HepG2 (cell line): ENCODE measurements at regions not wholly inside any gene's neighbourhood (a gene's known extent, or its start where the extent isn't known, plus 50 kb on each side); places are given as distances from the start of the nearest gene placed in this dataset.

Source experiments
- CENPBD1 ChIP-seq: sonication (generic); formaldehyde crosslinking; IDR thresholded peaks from 2 replicates; pipeline ENCODE4 v1.8.0; 2022; ENCODE audit warnings: missing genetic modification reagents, low read depth, mild to moderate bottlenecking, borderline replicate concordance
- CHD4 ChIP-seq: fragments of 200-600 bp; sonication (generic); IDR thresholded peaks from 2 replicates; pipeline ENCODE4 v1.7.0; 2017; ENCODE audit warnings: mild to moderate bottlenecking, low read length, borderline replicate concordance
- DMAP1 ChIP-seq: IDR thresholded peaks from 2 replicates; pipeline ENCODE4 v1.6.1; 2016
- HES4 ChIP-seq: sonication (generic); formaldehyde crosslinking; IDR thresholded peaks from 2 replicates; pipeline ENCODE4 v1.9.0; 2021; ENCODE audit warnings: mild to moderate bottlenecking, missing genetic modification reagents, borderline replicate concordance
- KMT2A ChIP-seq: sonication (generic); formaldehyde crosslinking; IDR thresholded peaks from 2 replicates; pipeline ENCODE4 v1.4.0; 2020; ENCODE audit warnings: missing genetic modification reagents
- MLX ChIP-seq: IDR thresholded peaks from 2 replicates; pipeline ENCODE4 v1.6.1; 2016
- PATZ1 ChIP-seq: sonication (generic); formaldehyde crosslinking; IDR thresholded peaks from 2 replicates; pipeline ENCODE4 v1.4.0; 2020; ENCODE audit warnings: missing genetic modification reagents
- PAX8 ChIP-seq: sonication (generic); formaldehyde crosslinking; IDR thresholded peaks from 2 replicates; pipeline ENCODE4 v1.8.0; 2022; ENCODE audit warnings: mild to moderate bottlenecking, missing genetic modification reagents, borderline replicate concordance
- ZBTB21 ChIP-seq: sonication (generic); formaldehyde crosslinking; IDR thresholded peaks from 2 replicates; pipeline ENCODE4 v1.4.0; 2020; ENCODE audit warnings: missing genetic modification reagents
- ZBTB8A ChIP-seq: sonication (generic); formaldehyde crosslinking; IDR thresholded peaks from 2 replicates; pipeline ENCODE4 v1.4.0; 2020; ENCODE audit warnings: mild to moderate bottlenecking, low read depth, missing genetic modification reagents, borderline replicate concordance
- ZNF484 ChIP-seq: sonication (generic); formaldehyde crosslinking; IDR thresholded peaks from 2 replicates; pipeline ENCODE4 v1.5.1; 2020; ENCODE audit warnings: mild to moderate bottlenecking, low read depth, missing genetic modification reagents, borderline replicate concordance
- ZNF552 ChIP-seq: sonication (generic); formaldehyde crosslinking; IDR thresholded peaks from 2 replicates; pipeline ENCODE4 v1.9.0; 2022; ENCODE audit warnings: missing genetic modification reagents, mild to moderate bottlenecking, borderline replicate concordance
- ZNF687 ChIP-seq: sonication (generic); formaldehyde crosslinking; IDR thresholded peaks from 2 replicates; pipeline ENCODE4 v1.5.1; 2020; ENCODE audit warnings: mild to moderate bottlenecking, missing genetic modification reagents, moderate library complexity
- ZNF746 ChIP-seq: sonication (generic); formaldehyde crosslinking; IDR thresholded peaks from 2 replicates; pipeline ENCODE4 v1.8.0; 2022; ENCODE audit warnings: mild to moderate bottlenecking, missing genetic modification reagents
- TF ChIP-seq, protein P1 (sequence below): sonication (generic); formaldehyde crosslinking; IDR thresholded peaks from 2 replicates; pipeline ENCODE4 v1.4.0; 2020; ENCODE audit warnings: missing genetic modification reagents
- TF ChIP-seq, protein P2 (sequence below): sonication (generic); formaldehyde crosslinking; conservative IDR thresholded peaks from 2 replicates; pipeline ENCODE4 v1.4.0; 2020; ENCODE audit warnings: missing genetic modification reagents
- TF ChIP-seq, protein P3 (sequence below): sonication (generic); formaldehyde crosslinking; IDR thresholded peaks from 2 replicates; pipeline ENCODE4 v1.5.1; 2020; ENCODE audit warnings: mild to moderate bottlenecking, moderate library complexity, missing genetic modification reagents

DNA sequence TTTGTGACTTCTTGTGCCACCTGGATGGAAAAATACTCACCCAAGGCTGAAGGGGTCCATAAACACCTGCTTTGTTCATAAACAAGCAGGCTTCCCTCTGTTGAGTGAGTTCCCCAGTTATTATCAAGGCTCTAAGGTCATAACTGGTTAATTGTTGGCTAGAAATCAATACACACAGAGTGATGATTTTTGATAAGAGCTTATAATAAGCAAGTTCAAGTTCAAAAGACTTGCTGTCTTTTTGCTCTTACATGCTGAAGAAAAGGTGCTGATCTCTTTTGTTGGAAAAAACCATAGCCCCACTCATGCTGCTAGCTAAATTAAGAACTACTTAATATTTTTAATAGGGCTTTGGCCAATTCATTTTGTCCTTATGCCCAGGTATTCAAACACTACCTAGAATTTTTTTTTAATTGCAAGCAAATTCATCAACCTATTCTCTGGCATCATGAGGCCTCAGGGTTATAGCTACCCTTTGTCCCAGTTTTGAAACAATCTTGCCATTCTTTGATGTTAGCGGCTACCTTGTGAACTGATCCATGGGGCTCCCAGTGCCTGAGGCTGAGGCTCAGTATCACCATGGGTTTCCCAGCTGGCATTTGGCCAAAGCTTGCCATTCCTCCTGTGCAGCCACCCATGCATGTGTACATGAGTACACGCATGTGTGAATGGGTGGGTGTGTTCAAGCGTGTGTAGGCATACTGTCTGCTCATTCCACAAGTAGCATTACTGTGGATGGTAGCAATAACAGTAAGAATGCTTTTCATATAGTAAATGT is 127.6 kb upstream of the LPP start (continued):
- TF ChIP-seq, protein P1, sequence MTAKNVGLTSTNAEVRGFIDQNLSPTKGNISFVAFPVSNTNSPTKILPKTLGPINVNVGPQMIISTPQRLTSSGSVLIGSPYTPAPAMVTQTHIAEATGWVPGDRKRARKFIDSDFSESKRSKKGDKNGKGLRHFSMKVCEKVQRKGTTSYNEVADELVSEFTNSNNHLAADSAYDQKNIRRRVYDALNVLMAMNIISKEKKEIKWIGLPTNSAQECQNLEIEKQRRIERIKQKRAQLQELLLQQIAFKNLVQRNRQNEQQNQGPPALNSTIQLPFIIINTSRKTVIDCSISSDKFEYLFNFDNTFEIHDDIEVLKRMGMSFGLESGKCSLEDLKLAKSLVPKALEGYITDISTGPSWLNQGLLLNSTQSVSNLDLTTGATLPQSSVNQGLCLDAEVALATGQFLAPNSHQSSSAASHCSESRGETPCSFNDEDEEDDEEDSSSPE (CRISPR knock-in tag) = no peak
- TF ChIP-seq CENPBD1 (CRISPR knock-in tag) (no peak), ZNF687 (peak; percentile 17; the same call in 1 of the 2 replicates), ZBTB21 (CRISPR knock-in tag) (no peak), ZNF484 (CRISPR knock-in tag) (no peak), CHD4 (peak; percentile 94; the same call in 1 of the 2 replicates), ZNF746 (CRISPR knock-in tag) (no peak; the same call in 1 of the 2 replicates), HES4 (CRISPR knock-in tag) (no peak), KMT2A (CRISPR knock-in tag) (no peak), ZBTB8A (CRISPR knock-in tag) (no peak), PATZ1 (CRISPR knock-in tag) (no peak), PAX8 (CRISPR knock-in tag) (no peak), ZNF552 (CRISPR knock-in tag) (no peak), DMAP1 (CRISPR knock-in tag) (peak; percentile 36; the same call in 1 of the 2 replicates), MLX (CRISPR knock-in tag) (no peak)
- TF ChIP-seq, protein P2, sequence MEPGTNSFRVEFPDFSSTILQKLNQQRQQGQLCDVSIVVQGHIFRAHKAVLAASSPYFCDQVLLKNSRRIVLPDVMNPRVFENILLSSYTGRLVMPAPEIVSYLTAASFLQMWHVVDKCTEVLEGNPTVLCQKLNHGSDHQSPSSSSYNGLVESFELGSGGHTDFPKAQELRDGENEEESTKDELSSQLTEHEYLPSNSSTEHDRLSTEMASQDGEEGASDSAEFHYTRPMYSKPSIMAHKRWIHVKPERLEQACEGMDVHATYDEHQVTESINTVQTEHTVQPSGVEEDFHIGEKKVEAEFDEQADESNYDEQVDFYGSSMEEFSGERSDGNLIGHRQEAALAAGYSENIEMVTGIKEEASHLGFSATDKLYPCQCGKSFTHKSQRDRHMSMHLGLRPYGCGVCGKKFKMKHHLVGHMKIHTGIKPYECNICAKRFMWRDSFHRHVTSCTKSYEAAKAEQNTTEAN = 0 out of 2 replicates have a peak, but pooled peaks have one; percentile 23
- TF ChIP-seq, protein P3, sequence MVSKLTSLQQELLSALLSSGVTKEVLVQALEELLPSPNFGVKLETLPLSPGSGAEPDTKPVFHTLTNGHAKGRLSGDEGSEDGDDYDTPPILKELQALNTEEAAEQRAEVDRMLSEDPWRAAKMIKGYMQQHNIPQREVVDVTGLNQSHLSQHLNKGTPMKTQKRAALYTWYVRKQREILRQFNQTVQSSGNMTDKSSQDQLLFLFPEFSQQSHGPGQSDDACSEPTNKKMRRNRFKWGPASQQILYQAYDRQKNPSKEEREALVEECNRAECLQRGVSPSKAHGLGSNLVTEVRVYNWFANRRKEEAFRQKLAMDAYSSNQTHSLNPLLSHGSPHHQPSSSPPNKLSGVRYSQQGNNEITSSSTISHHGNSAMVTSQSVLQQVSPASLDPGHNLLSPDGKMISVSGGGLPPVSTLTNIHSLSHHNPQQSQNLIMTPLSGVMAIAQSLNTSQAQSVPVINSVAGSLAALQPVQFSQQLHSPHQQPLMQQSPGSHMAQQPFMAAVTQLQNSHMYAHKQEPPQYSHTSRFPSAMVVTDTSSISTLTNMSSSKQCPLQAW (CRISPR knock-in tag) = peak; percentile 23; the same call in 1 of the 2 replicates
